CD4-positive, alpha-beta T cell (primary cell): ENCODE measurements at regions not wholly inside any gene's neighbourhood (a gene's known extent, or its start where the extent isn't known, plus 50 kb on each side); places are given as distances from the start of the nearest gene placed in this dataset.

Experiments
- ATAC-seq: fragments of 200-7000 bp; cut with Tn5 transposase; one replicate; pipeline ENCODE4 v1.10.0; 2022; ENCODE audit warnings: mild to moderate bottlenecking; ENCODE audit not compliant: poor library complexity
- CTCF ChIA-PET: fragments of 350-600 bp; sonication (Branson Sonifier 250); formaldehyde crosslinking; loops from one replicate; lab custom pipeline; 2021; ENCODE audit warnings: antibody characterized with exemption, inconsistent platforms; lab: Charles Lee
- POLR2A ChIA-PET: fragments of 350-600 bp; sonication (Branson Sonifier 250); formaldehyde crosslinking; loops from one replicate; lab custom pipeline; 2021; ENCODE audit warnings: antibody characterized with exemption, inconsistent platforms; lab: Charles Lee
- DNase-seq, 14 experiments: peaks; one replicate each; pipeline ENCODE4 v3.0.0-alpha.2; 2013 to 2020; ENCODE audit warnings: mixed read lengths in 2 of 14
- H3K27ac ChIP-seq, 2 donors: one replicate each; pipeline versions ENCODE4 v1.5.1 to v1.7.0; 2013; ENCODE audit warnings: low read length in 2 of 2, low read depth in 1 of 2, mild to moderate bottlenecking in 1 of 2
- H3K27me3 ChIP-seq, 2 experiments: 1 replicate in 1 of 2; 2 replicates in 1 of 2; pipeline versions ENCODE4 v1.6.1 to v1.7.0; 2013; ENCODE audit warnings: low read length in 2 of 2, control low read depth in 1 of 2, mild to moderate bottlenecking in 1 of 2, moderate library complexity in 1 of 2; ENCODE audit not compliant: insufficient read depth in 2 of 2, control insufficient read depth in 1 of 2
- H3K36me3 ChIP-seq: one replicate; pipeline ENCODE4 v1.6.1; 2013; ENCODE audit warnings: low read length, control low read depth; ENCODE audit not compliant: insufficient read depth
- H3K4me1 ChIP-seq: one replicate; pipeline ENCODE4 v1.6.1; 2013; ENCODE audit warnings: low read length, control low read depth; ENCODE audit not compliant: insufficient read depth
- H3K4me3 ChIP-seq: one replicate; pipeline ENCODE4 v1.5.1; 2013; ENCODE audit warnings: mild to moderate bottlenecking, low read length, moderate library complexity
- H3K9me3 ChIP-seq, 2 experiments: 1 replicate in 1 of 2; 2 replicates in 1 of 2; pipeline versions ENCODE4 v1.6.1 to v1.7.0; 2013; ENCODE audit warnings: low read length in 2 of 2, mild to moderate bottlenecking in 2 of 2, control low read depth in 1 of 2, moderate library complexity in 1 of 2; ENCODE audit not compliant: control insufficient read depth in 1 of 2, insufficient read depth in 1 of 2
- H3K27ac Mint-ChIP-seq: one replicate; pipeline ENCODE4 v1.8.0; 2020; ENCODE audit warnings: mixed read lengths
- H3K27me3 Mint-ChIP-seq: one replicate; pipeline ENCODE4 v1.8.0; 2021; ENCODE audit warnings: mixed read lengths
- H3K36me3 Mint-ChIP-seq: one replicate; pipeline ENCODE4 v1.8.0; 2021; ENCODE audit warnings: low read depth, mixed read lengths
- H3K4me1 Mint-ChIP-seq: one replicate; pipeline ENCODE4 v1.8.0; 2021; ENCODE audit warnings: low read depth, mixed read lengths
- H3K4me3 Mint-ChIP-seq: one replicate; pipeline ENCODE4 v1.8.0; 2020; ENCODE audit warnings: mild to moderate bottlenecking, mixed read lengths
- H3K9me3 Mint-ChIP-seq: one replicate; pipeline ENCODE4 v1.8.0; 2020; ENCODE audit warnings: mixed read lengths
- CTCF ChIP-seq: fragments of 200-600 bp; IDR thresholded peaks from one replicate; pipeline ENCODE4 v1.8.0; 2022; ENCODE audit warnings: antibody characterized with exemption, mild to moderate bottlenecking
- intact Hi-C, 2 experiments: fragments of 100-400 bp; cut with DNase I in 1 of 2; cut with micrococcal nuclease in 1 of 2; formaldehyde crosslinking; loops; one replicate each; pipeline versions ENCODE4 v1.15.1 to v1.9.0; 2023 to 2025; cut with DNase I, micrococcal nuclease

DNA sequence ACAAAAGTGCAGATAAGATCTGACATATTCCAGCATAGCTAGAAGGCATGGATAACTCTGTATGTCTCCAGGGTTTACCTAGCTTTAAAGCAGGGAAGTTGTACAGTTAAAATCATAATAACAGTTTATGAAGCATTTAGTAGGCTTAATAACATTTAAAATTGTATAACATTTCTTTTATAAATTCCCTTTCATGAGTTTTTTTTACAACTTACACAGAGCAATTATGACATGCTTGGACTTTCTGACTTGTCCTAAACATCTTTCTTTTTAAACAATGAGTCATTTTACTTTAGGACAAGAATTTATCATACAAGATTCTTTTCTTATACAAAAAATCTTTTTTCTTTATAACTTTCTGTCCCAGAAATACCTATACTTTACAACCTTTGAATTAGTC, 408.5 kb upstream of the NEGR1 start:
- peaks cover 10% of the 10 kb centered on the region for H3K9me3 Mint-ChIP-seq
- H3K36me3 Mint-ChIP-seq, result no peaks in the 10 kb centered on the region
- Histone ChIP-seq H3K27ac (no peak overlapping the region), H3K9me3 (peaks cover 1 to 8% of the 10 kb centered on the region in 2 experiments), H3K27me3 (no peaks in the 10 kb centered on the region), H3K4me3 (no peak overlapping the region), H3K4me1 (no peaks in the 10 kb centered on the region), H3K36me3 (no peaks in the 10 kb centered on the region)
- intact Hi-C loops, result no loop called here
- ATAC-seq, result no peak
- ChIA-PET CTCF (no interaction called here), POLR2A (interaction anchor here (0.6 kb wide), 1 partner anchor 10 kb away, joined by 3 read pairs; no protein-coding TSS in a partner anchor)
- H3K27me3 Mint-ChIP-seq, result no peaks in the 10 kb centered on the region
- no peaks in the 10 kb centered on the region for H3K4me1 Mint-ChIP-seq
- no peak overlapping the region for H3K27ac Mint-ChIP-seq
- no peak for TF ChIP-seq CTCF
- no peak overlapping the region for H3K4me3 Mint-ChIP-seq
- no peak for DNase-seq

GRCh38 chr1:72678683-72679082, 396.3 kb upstream of the NEGR1 start:
- H3K27me3 Mint-ChIP-seq, result no peaks in the 10 kb centered on the region
- H3K4me3 Mint-ChIP-seq, result no peak overlapping the region

GRCh38 chr1:72670902-72671301, 388.6 kb upstream of the NEGR1 start:
- H3K27ac ChIP-seq, result no peak overlapping the region
- POLR2A ChIA-PET, result no interaction called here
- no peaks in the 10 kb centered on the region for H3K9me3 Mint-ChIP-seq
- no peak for TF ChIP-seq CTCF
- H3K4me1 Mint-ChIP-seq, result no peaks in the 10 kb centered on the region
- no peak overlapping the region for H3K4me3 Mint-ChIP-seq
- H3K27me3 ChIP-seq, result no peaks in the 10 kb centered on the region
- H3K36me3 Mint-ChIP-seq, result no peaks in the 10 kb centered on the region
- DNase-seq (no peak), ATAC-seq (no peak)
- no peaks in the 10 kb centered on the region for H3K4me1 ChIP-seq
- H3K36me3 ChIP-seq, result no peaks in the 10 kb centered on the region
- H3K27me3 Mint-ChIP-seq, result no peaks in the 10 kb centered on the region
- intact Hi-C loops, result no loop called here
- CTCF ChIA-PET, result no interaction called here
- H3K27ac Mint-ChIP-seq, result no peak overlapping the region
- H3K9me3 ChIP-seq, result no peaks in the 10 kb centered on the region
- H3K4me3 ChIP-seq, result no peak overlapping the region

More at GRCh38 chr1:72678683-72679082, 396.3 kb upstream of the NEGR1 start:
- no peak for TF ChIP-seq CTCF
- CTCF ChIA-PET, result no interaction called here
- no peaks in the 10 kb centered on the region for H3K4me1 ChIP-seq
- H3K27ac ChIP-seq, result no peak overlapping the region
- POLR2A ChIA-PET, result no interaction called here
- no peaks in the 10 kb centered on the region for H3K36me3 Mint-ChIP-seq
- intact Hi-C loops, result no loop called here
- H3K27ac Mint-ChIP-seq, result no peak overlapping the region
- H3K9me3 ChIP-seq, result peaks cover 0 to 3% of the 10 kb centered on the region in 2 experiments
- DNase-seq (no peak), ATAC-seq (no peak)
- H3K4me3 ChIP-seq, result no peak overlapping the region
- no peaks in the 10 kb centered on the region for H3K4me1 Mint-ChIP-seq
- H3K9me3 Mint-ChIP-seq, result no peaks in the 10 kb centered on the region
- H3K27me3 ChIP-seq, result no peaks in the 10 kb centered on the region
- no peaks in the 10 kb centered on the region for H3K36me3 ChIP-seq
